ENCODE measurements at regions not wholly inside any gene's neighbourhood (a gene's known extent, or its start where the extent isn't known, plus 50 kb on each side); places are given as distances from the start of the nearest gene placed in this dataset.

- TF ChIP-seq MAFK (IDR thresholded peaks at IDR 0.05; ENCODE audit: low read depth, low read length) (no peak), FOS (IDR thresholded peaks at IDR 0.05; ENCODE audit: low read depth, low read length) (no peak), RAD21 (IDR thresholded peaks at IDR 0.05; ENCODE audit: low read length) (no peak), RFX5 (IDR thresholded peaks at IDR 0.05; ENCODE audit: low read depth, low read length) (no peak), RCOR1 (IDR thresholded peaks at IDR 0.05; ENCODE audit: insufficient replicate concordance, low read length) (no peak), MAZ (IDR thresholded peaks at IDR 0.05; ENCODE audit: borderline replicate concordance, low read depth, low read length) (no peak), BHLHE40 (IDR thresholded peaks at IDR 0.05; ENCODE audit: low read depth, low read length) (no peak), MXI1 (IDR thresholded peaks at IDR 0.05; ENCODE audit: borderline replicate concordance, low read depth, low read length) (no peak), USF2 (IDR thresholded peaks at IDR 0.05; ENCODE audit: low read depth, low read length) (no peak), ELK1 (IDR thresholded peaks at IDR 0.05; ENCODE audit: borderline replicate concordance, low read depth, low read length) (no peak), CEBPB (IDR thresholded peaks at IDR 0.05; ENCODE audit: low read depth, low read length) (no peak), SMC3 (IDR thresholded peaks at IDR 0.05; ENCODE audit: low read depth, low read length) (no peak), CHD1 (IDR thresholded peaks at IDR 0.05; ENCODE audit: low read depth, low read length) (no peak), NFE2L2 (IDR thresholded peaks at IDR 0.05; ENCODE audit: low read depth, low read length) (no peak), POLR2A (IDR thresholded peaks at IDR 0.05; ENCODE audit: low read depth, low read length) (no peak), CTCF (conservative IDR thresholded peaks at IDR 0.05; ENCODE audit: low read depth, low read length) (no peak)
- WGBS, 2 experiments (ENCODE audit: extremely low coverage in 2 of 2, insufficient read length in 1 of 2) = no CpG with 5 or more reads among the region's 3 CpGs
- H2BK120ac ChIP-seq (ENCODE audit: low read depth, low read length) = no peak overlapping the region
- H2BK5ac ChIP-seq (ENCODE audit: low read depth, low read length, poor library complexity, severe bottlenecking) = no peak overlapping the region
- no peak overlapping the region for H2BK15ac ChIP-seq (ENCODE audit: low read depth, low read length)
- H3K4me3 ChIP-seq (ENCODE audit: insufficient read depth, low read depth, low read length) = no peak overlapping the region
- no peaks in the 10 kb centered on the region for H3K79me1 ChIP-seq (ENCODE audit: low read depth in 1 of 2, low read length in 2 of 2)
- H3K56ac ChIP-seq (ENCODE audit: extremely low read depth, insufficient read depth, low read length) = no peak overlapping the region
- no peak overlapping the region for H3K23ac ChIP-seq (ENCODE audit: low read depth, low read length)
- H4K20me1 ChIP-seq (ENCODE audit: insufficient read depth, low read length) = no peaks in the 10 kb centered on the region
- H3K4ac ChIP-seq (ENCODE audit: low read depth, low read length) = no peak overlapping the region
- H4K5ac ChIP-seq (ENCODE audit: low read depth, low read length) = 0 out of 2 replicates have a peak overlapping the region, but pooled peaks have one; percentile 25
- BruUV-seq (replicated peaks) = no TSS peak
- H3K9ac ChIP-seq (ENCODE audit: low read depth, low read length) = no peak overlapping the region
- dilution Hi-C loops (cut with HindIII; ENCODE audit: low sequenced_read_pairs, unreplicated experiment) = no loop called here
- H2AK5ac ChIP-seq (ENCODE audit: low read depth, low read length) = peak overlapping the region; percentile 52; the same call in 1 of the 2 replicates
- H3K27ac ChIP-seq (ENCODE audit: insufficient read depth, low read length) = no peak overlapping the region
- H3K9me3 ChIP-seq (ENCODE audit: control insufficient read depth, insufficient read depth, low read length) = 0 out of 2 replicates have a peak, but pooled peaks cover 1% of the 10 kb centered on the region
- in situ Hi-C loops (cut with MboI; ENCODE audit: low sequenced_read_pairs) = no loop called here
- peaks cover 23% of the 10 kb centered on the region for H3K4me1 ChIP-seq (ENCODE audit: control insufficient read depth, insufficient read depth, low read length)
- intact Hi-C loops (cut with micrococcal nuclease) = loop anchor here (10.0 kb wide), 1 partner anchor 345 kb away; no protein-coding TSS in a partner anchor
- H3K36me3 ChIP-seq (ENCODE audit: control insufficient read depth, insufficient read depth, low read length) = no peaks in the 10 kb centered on the region
- H3K27me3 ChIP-seq (ENCODE audit: control insufficient read depth, insufficient read depth, low read length) = no peaks in the 10 kb centered on the region
- ATAC-seq (ENCODE audit: low read depth) (no peak), DNase-seq (no peak)
- peak overlapping the region; percentile 33 for H3K18ac ChIP-seq (ENCODE audit: low read depth, low read length)
- no peak overlapping the region for H2AFZ ChIP-seq (replicated peaks; ENCODE audit: low read length, poor library complexity)
- no peak overlapping the region for H2AK9ac ChIP-seq (replicated peaks; ENCODE audit: low read depth, low read length, poor library complexity)
- H3K14ac ChIP-seq (replicated peaks; ENCODE audit: low read depth, low read length) = no peak overlapping the region
- H4K8ac ChIP-seq (ENCODE audit: low read depth in 2 of 2, low read length in 2 of 2) = no peak overlapping the region
- H2BK20ac ChIP-seq (ENCODE audit: low read depth, low read length) = no peak overlapping the region
- H3K9me1 ChIP-seq (ENCODE audit: insufficient read depth, low read length) = 0 out of 2 replicates have a peak, but pooled peaks cover 3% of the 10 kb centered on the region
- ChIA-PET POLR2A (ENCODE audit: unreplicated experiment) (no interaction called here), CTCF (no interaction called here)
- H4K91ac ChIP-seq (ENCODE audit: insufficient read depth, low read depth, low read length) = no peak overlapping the region
- 0 out of 2 replicates have a peak overlapping the region, but pooled peaks have one; percentile 42 for H3K4me2 ChIP-seq (ENCODE audit: low read depth, low read length)
Observed at GRCh38 chr3:187919544-187919943, 174.3 kb upstream of the BCL6 start.

Measured in IMR-90 (cell line).